Psoas muscle (tissue), 7 donors: ENCODE measurements at regions not wholly inside any gene's neighbourhood (a gene's known extent, or its start where the extent isn't known, plus 50 kb on each side); places are given as distances from the start of the nearest gene placed in this dataset.

Experiments used
- ATAC-seq, 4 donors: fragments of 200-7000 bp; cut with Tn5 transposase; one replicate each; pipeline ENCODE4 v1.9.1; 2020; ENCODE audit warnings: moderate library complexity in 3 of 4, mild to moderate bottlenecking in 2 of 4
- DNase-seq, 2 donors: peaks; one replicate each; pipeline ENCODE4 v3.0.0-alpha.2; 2020
- H3K27ac ChIP-seq: fragments of 200-600 bp; one replicate; pipeline ENCODE4 v1.8.0; 2022
- H3K27me3 ChIP-seq, 3 donors: fragments of 200-600 bp in 1 of 3; one replicate each; pipeline versions ENCODE4 v1.6.1 to v1.8.0; 2013 to 2022; ENCODE audit warnings: low read length in 2 of 3, mild to moderate bottlenecking in 2 of 3, moderate library complexity in 1 of 3; ENCODE audit not compliant: insufficient read depth in 3 of 3
- H3K36me3 ChIP-seq, 2 donors: fragments of 200-600 bp in 1 of 2; one replicate each; pipeline versions ENCODE4 v1.6.1 to v1.8.0; 2013 to 2022; ENCODE audit warnings: low read depth in 1 of 2, mild to moderate bottlenecking in 1 of 2, moderate library complexity in 1 of 2; ENCODE audit not compliant: insufficient read depth in 1 of 2
- H3K4me1 ChIP-seq: fragments of 200-600 bp; one replicate; pipeline ENCODE4 v1.8.0; 2022
- H3K4me3 ChIP-seq: fragments of 200-600 bp; one replicate; pipeline ENCODE4 v1.8.0; 2022; ENCODE audit warnings: mild to moderate bottlenecking
- H3K9me3 ChIP-seq: fragments of 200-600 bp; one replicate; pipeline ENCODE4 v1.8.0; 2022
- WGBS, 3 donors: extraction: QIAGEN DNeasy Blood & Tissue Kit; methylation state at CpG; one replicate each; pipeline versions ENCODE4 v1.1.6 to v1.1.7; 2013; 5-methylcytosine and 5-hydroxymethylcytosine counted together
- intact Hi-C, 2 donors: fragments of 100-400 bp; cut with DNase I; formaldehyde crosslinking; loops; one replicate each; pipeline versions ENCODE4 v1.11.0 to v1.14.2; 2022
- TF ChIP-seq, protein P1 (sequence below): fragments of 200-600 bp; IDR thresholded peaks from one replicate; pipeline ENCODE4 v1.8.0; 2022; ENCODE audit warnings: antibody characterized with exemption
- donor health status: healthy with polysubstance abuse.
- donor health status: DM: no; HTN: no; CAD: no; lungs with moderate emphysema.
- donor health status: Bipolar disorder and iron deficiency.
- donor health status: healthy.
- donor health status: DM: yes; HTN: yes; CAD: no.
- donor health status: DM: no; HTN: no; CAD: no.
- donor health status: DM: yes; HTN: yes; CAD: no.

DNA sequence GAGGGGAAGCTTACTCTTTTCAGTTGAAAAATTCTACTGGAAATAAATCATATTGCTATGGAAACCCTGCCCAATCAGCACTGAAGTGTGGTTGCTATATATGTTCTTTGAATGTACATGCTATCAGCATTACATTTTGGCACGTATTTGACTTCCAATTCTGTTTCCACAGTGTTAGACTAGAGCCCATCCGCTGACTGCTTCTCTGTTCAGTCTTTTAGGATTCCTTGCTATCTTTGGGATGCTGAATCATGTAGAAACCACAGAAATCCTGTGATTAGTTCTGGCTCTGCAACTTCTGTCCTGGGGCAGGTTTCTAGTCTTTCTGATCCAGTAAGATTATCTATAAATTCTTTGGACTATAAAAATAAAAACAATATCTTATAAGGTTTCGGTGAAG is 128.2 kb upstream of the SLC7A14 start:
- WGBS, 3 donors: 73 to 79% (median 78%) methylated on average over 3 of the region's 3 CpGs
- ATAC-seq: no peak
- intact Hi-C loops: no loop called here

DNA sequence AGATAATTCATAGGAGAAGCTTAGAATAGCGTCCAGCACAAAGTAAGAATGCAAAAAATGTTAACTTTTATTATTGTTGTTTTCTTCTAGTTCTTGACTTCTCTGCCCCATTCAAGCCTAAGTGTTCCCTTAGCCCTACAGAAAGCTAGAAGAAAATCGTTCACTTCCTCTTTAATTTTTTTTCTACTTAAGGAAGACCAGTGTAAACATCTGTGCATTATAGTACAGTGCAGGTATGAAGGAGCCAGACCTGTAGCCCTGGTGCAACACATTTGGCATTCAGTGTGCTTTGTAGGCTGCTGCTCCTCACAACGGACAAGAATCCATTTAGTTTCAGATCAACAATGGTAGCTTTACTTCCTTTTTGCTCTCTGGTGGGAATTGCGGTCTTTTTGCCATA is 127.8 kb upstream of the SLC7A14 start:
- Histone ChIP-seq H3K9me3 (no peaks in the 10 kb centered on the region), H3K27me3 (no peaks in the 10 kb centered on the region), H3K4me3 (no peak overlapping the region), H3K4me1 (no peaks in the 10 kb centered on the region), H3K27ac (no peak overlapping the region), H3K36me3 (no peaks in the 10 kb centered on the region)
- DNase-seq: no peak
- intact Hi-C loops: no loop called here
- TF ChIP-seq, protein P1, sequence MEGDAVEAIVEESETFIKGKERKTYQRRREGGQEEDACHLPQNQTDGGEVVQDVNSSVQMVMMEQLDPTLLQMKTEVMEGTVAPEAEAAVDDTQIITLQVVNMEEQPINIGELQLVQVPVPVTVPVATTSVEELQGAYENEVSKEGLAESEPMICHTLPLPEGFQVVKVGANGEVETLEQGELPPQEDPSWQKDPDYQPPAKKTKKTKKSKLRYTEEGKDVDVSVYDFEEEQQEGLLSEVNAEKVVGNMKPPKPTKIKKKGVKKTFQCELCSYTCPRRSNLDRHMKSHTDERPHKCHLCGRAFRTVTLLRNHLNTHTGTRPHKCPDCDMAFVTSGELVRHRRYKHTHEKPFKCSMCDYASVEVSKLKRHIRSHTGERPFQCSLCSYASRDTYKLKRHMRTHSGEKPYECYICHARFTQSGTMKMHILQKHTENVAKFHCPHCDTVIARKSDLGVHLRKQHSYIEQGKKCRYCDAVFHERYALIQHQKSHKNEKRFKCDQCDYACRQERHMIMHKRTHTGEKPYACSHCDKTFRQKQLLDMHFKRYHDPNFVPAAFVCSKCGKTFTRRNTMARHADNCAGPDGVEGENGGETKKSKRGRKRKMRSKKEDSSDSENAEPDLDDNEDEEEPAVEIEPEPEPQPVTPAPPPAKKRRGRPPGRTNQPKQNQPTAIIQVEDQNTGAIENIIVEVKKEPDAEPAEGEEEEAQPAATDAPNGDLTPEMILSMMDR: no peak
- 67 to 71% (median 68%) methylated on average over 4 of the region's 4 CpGs for WGBS, 3 donors
- no peak for ATAC-seq

More for the DNA sequence above, 128.2 kb upstream of the SLC7A14 start:
- no peak for DNase-seq
- H3K27ac ChIP-seq: no peak overlapping the region
- no peaks in the 10 kb centered on the region for H3K27me3 ChIP-seq
- no peaks in the 10 kb centered on the region for H3K36me3 ChIP-seq
- H3K4me3 ChIP-seq: no peak overlapping the region
- TF ChIP-seq, protein P1: no peak
- H3K4me1 ChIP-seq: no peaks in the 10 kb centered on the region
- no peaks in the 10 kb centered on the region for H3K9me3 ChIP-seq

DNA sequence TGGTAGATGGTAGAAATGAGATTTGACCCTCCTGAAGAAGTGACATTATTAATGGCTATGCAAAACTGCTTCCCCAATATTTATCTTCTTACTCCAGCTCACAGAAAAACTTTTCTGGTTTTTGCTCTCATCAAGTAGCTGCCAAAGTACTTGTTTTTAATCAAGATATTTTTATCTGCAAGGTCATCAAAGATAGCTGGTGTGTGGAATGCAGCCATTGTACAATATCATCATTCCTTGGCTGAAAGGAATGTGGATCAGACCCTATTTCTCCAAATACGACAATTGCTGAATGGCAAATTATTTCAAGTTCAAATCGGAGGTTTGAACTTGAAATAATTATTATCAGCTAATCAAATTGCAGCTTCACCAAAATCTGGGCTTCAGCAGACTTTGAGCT is 126.9 kb upstream of the SLC7A14 start:
- no peaks in the 10 kb centered on the region for H3K4me1 ChIP-seq
- 69 to 79% (median 71%) methylated on average over 2 of the region's 2 CpGs for WGBS, 3 donors

DNA sequence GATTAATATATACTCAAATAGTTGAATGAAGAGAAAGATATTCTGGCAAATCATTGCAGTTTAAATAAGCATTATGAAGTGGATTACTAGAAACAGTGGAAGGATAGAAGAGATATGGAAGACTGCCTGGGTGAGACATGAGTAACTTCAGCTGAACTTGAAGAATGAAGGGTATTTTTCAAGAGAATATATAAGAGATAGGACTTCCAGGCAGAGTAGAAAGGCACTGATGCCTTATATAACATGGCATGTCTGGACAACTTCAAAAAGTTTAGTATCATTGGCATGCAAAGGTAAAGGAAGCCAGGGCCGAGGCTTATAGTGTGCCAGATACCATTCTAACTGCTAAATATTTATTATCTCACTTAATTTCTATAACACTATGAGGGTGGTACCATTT is 126.5 kb upstream of the SLC7A14 start:
- Histone ChIP-seq H3K36me3 (no peaks in the 10 kb centered on the region), H3K9me3 (no peaks in the 10 kb centered on the region), H3K4me1 (no peaks in the 10 kb centered on the region), H3K27me3 (no peaks in the 10 kb centered on the region), H3K27ac (no peak overlapping the region), H3K4me3 (no peak overlapping the region)
- intact Hi-C loops: no loop called here
- 75 to 90% (median 89%) methylated on average over 1 of the region's 1 CpG for WGBS, 3 donors
- DNase-seq (no peak), ATAC-seq (no peak)
- TF ChIP-seq, protein P1: no peak

More for the DNA sequence above, 126.9 kb upstream of the SLC7A14 start:
- DNase-seq (no peak), ATAC-seq (no peak)
- TF ChIP-seq, protein P1: no peak
- Histone ChIP-seq H3K27me3 (no peaks in the 10 kb centered on the region), H3K27ac (no peak overlapping the region), H3K36me3 (no peaks in the 10 kb centered on the region), H3K4me3 (no peak overlapping the region), H3K9me3 (no peaks in the 10 kb centered on the region)
- intact Hi-C loops: no loop called here

DNA sequence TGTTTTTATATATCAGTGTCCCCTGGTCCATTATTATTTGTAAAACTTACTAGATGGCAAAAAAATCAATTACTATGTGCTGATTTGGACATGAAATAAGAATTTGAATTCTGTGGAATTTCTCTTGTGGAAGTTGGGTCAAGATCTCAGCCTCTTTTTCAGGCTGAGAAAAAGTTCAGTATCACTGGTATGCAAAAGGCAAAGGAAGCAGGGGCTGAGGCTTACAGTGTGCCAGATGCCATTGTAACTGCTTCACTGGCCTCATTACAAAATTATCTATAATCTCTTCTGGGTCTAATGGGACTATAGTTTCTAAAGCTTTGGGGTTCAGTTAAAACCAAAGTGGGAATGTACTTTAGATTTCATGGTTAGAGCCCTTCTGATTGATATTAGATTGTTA is 125.9 kb upstream of the SLC7A14 start:
- DNase-seq (no peak), ATAC-seq (no peak)
- Histone ChIP-seq H3K9me3 (no peaks in the 10 kb centered on the region), H3K36me3 (no peaks in the 10 kb centered on the region), H3K27ac (no peak overlapping the region), H3K4me1 (no peaks in the 10 kb centered on the region), H3K27me3 (no peaks in the 10 kb centered on the region), H3K4me3 (no peak overlapping the region)
- TF ChIP-seq, protein P1: no peak
- intact Hi-C loops: no loop called here
